Lower leg skin (tissue), 4 donors: ENCODE measurements at regions not wholly inside any gene's neighbourhood (a gene's known extent, or its start where the extent isn't known, plus 50 kb on each side); places are given as distances from the start of the nearest gene placed in this dataset.

Source experiments
- DNase-seq, 2 donors: peaks; one replicate each; pipeline ENCODE4 v3.0.0-alpha.2; 2019; ENCODE audit warnings: low spot score in 2 of 2
- H3K4me3 ChIP-seq: fragments of 200-600 bp; sonication (generic); 2 replicates; pipeline ENCODE4 v1.5.1; 2017; ENCODE audit warnings: mild to moderate bottlenecking, low read depth; ENCODE audit not compliant: poor library complexity, severe bottlenecking
- CTCF ChIP-seq, 3 donors: fragments of 450-650 bp; IDR thresholded peaks; one replicate each; pipeline ENCODE4 v1.5.1; 2016; ENCODE audit warnings: antibody characterized with exemption in 3 of 3, mild to moderate bottlenecking in 3 of 3, moderate library complexity in 2 of 3
- POLR2A ChIP-seq, 2 donors: fragments of 450-650 bp; IDR thresholded peaks; one replicate each; pipeline ENCODE4 v1.6.1; 2016 to 2017; ENCODE audit warnings: antibody characterized with exemption in 2 of 2, mild to moderate bottlenecking in 1 of 2, moderate library complexity in 1 of 2
- WGBS, 2 donors: methylation state at CpG; one replicate each; pipeline ENCODE4 v1.1.5; 2018; 5-methylcytosine and 5-hydroxymethylcytosine counted together
- intact Hi-C: fragments of 100-400 bp; cut with DNase I; formaldehyde crosslinking; loops from one replicate; pipeline ENCODE4 v1.15.0; 2023; ENCODE audit warnings: low total_unique reads

- TF ChIP-seq POLR2A (IDR thresholded peaks at IDR 0.05): no peak
- H3K4me3 ChIP-seq: no peak overlapping the region
- no peak for DNase-seq
- intact Hi-C loops: no loop called here
Measured at GRCh38 chr2:136233298-136233697, 115.3 kb upstream of the CXCR4 start.

GRCh38 chr2:136232456-136233172 lies 114.7 kb upstream of the CXCR4 start:
- TF ChIP-seq CTCF (IDR thresholded peaks at IDR 0.05) (no peak), POLR2A (IDR thresholded peaks at IDR 0.05) (no peak)
- no peak for DNase-seq
- H3K4me3 ChIP-seq: no peak overlapping the region
- intact Hi-C loops: no loop called here
- 39 to 42% methylated on average over 7 of the region's 7 CpGs for WGBS, 2 donors

- WGBS, 2 donors: 67 to 72% methylated on average over 5 of the region's 5 CpGs
- intact Hi-C loops: no loop called here
- no peak for DNase-seq
- H3K4me3 ChIP-seq: no peak overlapping the region
- TF ChIP-seq CTCF (IDR thresholded peaks at IDR 0.05): no peak
- TF ChIP-seq POLR2A (IDR thresholded peaks at IDR 0.05): no peak
Measured at GRCh38 chr2:136230464-136230863, 112.5 kb upstream of the CXCR4 start.

- WGBS, 2 donors: 75 to 83% methylated on average over 4 of the region's 4 CpGs
- TF ChIP-seq POLR2A (IDR thresholded peaks at IDR 0.05) (no peak), CTCF (IDR thresholded peaks at IDR 0.05) (no peak)
- H3K4me3 ChIP-seq: no peak overlapping the region
- no peak for DNase-seq
- intact Hi-C loops: no loop called here
Measured at GRCh38 chr2:136226903-136227302, 109.0 kb upstream of the CXCR4 start.

- intact Hi-C loops: no loop called here
- H3K4me3 ChIP-seq: no peak overlapping the region
- DNase-seq: no peak
- WGBS, 2 donors: 49 to 50% methylated on average over 7 of the region's 7 CpGs
- no peak for TF ChIP-seq CTCF (IDR thresholded peaks at IDR 0.05)
- no peak for TF ChIP-seq POLR2A (IDR thresholded peaks at IDR 0.05)
Measured at GRCh38 chr2:136225950-136226835, 108.2 kb upstream of the CXCR4 start.

- TF ChIP-seq CTCF (IDR thresholded peaks at IDR 0.05) (no peak), POLR2A (IDR thresholded peaks at IDR 0.05) (no peak)
- 88 to 95% methylated on average over 7 of the region's 7 CpGs for WGBS, 2 donors
- no peak for DNase-seq
- no peak overlapping the region for H3K4me3 ChIP-seq
- intact Hi-C loops: no loop called here
Measured at GRCh38 chr2:136223274-136223673, 105.3 kb upstream of the CXCR4 start.
